ENCODE measurements at regions not wholly inside any gene's neighbourhood (a gene's known extent, or its start where the extent isn't known, plus 50 kb on each side); places are given as distances from the start of the nearest gene placed in this dataset.
"Not testable (repeated sequence)": the region's sequence is repeated elsewhere in the genome, so short reads cannot be mapped to it uniquely, and the experiment has no call there.

DNA sequence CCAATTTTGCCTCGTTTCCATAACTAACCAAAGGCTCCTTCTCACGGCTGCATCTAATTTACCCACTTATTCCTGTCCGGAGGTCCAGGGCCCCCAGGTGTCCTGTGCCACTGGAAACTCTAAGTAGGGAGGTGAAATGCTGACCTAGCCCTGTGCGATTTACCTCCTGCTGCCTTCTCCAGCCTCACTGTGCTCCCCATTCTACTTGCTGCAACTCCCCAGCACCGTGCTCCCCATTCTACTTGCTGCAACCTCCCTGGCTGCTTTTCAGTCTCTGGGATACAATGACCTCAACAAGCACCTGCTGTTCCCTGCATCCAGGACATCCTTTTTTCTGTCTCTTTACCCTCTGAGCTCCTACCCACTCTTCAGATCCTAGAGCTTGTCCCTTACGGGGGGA is 254.7 kb upstream of the PROK2 start:
- no peak overlapping the region for H3K27ac Mint-ChIP-seq
- H3K4me1 Mint-ChIP-seq: peaks cover 3% of the 10 kb centered on the region
- H3K9me3 Mint-ChIP-seq: peaks cover 4% of the 10 kb centered on the region
- ChIA-PET CTCF (no interaction called here), POLR2A (no interaction called here)
- H3K27me3 Mint-ChIP-seq: peaks cover 7% of the 10 kb centered on the region
- DNase-seq: no peak
- no peak overlapping the region for H3K4me3 Mint-ChIP-seq
- H3K36me3 Mint-ChIP-seq (ENCODE audit: low read depth): peaks cover 8% of the 10 kb centered on the region

DNA sequence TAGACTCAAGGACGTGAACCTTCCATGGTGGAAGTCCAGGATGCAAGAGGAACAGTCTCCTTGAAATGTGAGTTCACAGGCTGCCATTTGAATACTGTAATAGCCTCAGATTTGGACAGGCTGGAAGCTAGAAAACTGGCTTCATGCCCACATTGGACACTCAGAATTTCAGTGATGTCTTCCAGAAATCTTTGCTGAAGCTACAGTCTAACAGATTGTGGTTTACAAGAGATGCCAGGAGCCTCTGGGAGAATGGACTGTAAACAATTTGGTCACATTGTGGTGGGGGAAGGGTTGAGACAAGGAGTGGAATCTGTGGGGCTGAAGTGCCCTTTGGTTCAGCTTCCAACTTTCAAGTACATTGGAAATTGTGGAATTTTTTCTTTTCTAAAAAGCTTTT is 252.0 kb upstream of the PROK2 start:
- peaks cover 7% of the 10 kb centered on the region for H3K27me3 Mint-ChIP-seq
- DNase-seq: no peak
- H3K4me3 Mint-ChIP-seq: no peak overlapping the region
- peaks cover 8% of the 10 kb centered on the region for H3K36me3 Mint-ChIP-seq (ENCODE audit: low read depth)
- POLR2A ChIA-PET: no interaction called here
- H3K27ac Mint-ChIP-seq: no peak overlapping the region
- H3K9me3 Mint-ChIP-seq: peaks cover 4% of the 10 kb centered on the region
- CTCF ChIA-PET: no interaction called here
- H3K4me1 Mint-ChIP-seq: peaks cover 5% of the 10 kb centered on the region

DNA sequence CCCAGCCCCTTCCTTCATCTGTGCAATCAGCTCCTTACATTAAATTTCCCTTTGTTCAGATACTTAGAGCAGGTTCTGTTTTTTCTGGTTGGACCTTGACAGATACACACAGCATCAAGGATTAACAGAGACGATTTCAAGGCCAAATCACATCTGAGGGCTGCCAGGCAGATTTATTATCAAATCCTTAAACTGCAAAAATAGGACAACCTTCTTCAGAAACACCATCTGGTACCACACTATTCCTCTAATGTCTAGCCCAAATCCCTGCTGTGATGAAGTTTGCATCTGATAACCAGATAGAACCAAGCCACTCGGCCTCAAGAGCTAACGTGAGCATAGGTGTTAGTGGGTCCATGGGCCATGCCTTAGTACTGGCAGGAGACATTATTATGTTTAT is 250.7 kb upstream of the PROK2 start:
- Mint-ChIP-seq H3K4me3 (no peak overlapping the region), H3K4me1 (peaks cover 10% of the 10 kb centered on the region), H3K9me3 (peaks cover 4% of the 10 kb centered on the region), H3K36me3 (ENCODE audit: low read depth) (peaks cover 8% of the 10 kb centered on the region), H3K27me3 (peaks cover 7% of the 10 kb centered on the region), H3K27ac (no peak overlapping the region)
- no peak for DNase-seq
- ChIA-PET CTCF (interaction anchor here (0.5 kb wide), 1 partner anchor 268 kb away, joined by 3 read pairs; no protein-coding TSS in a partner anchor), POLR2A (no interaction called here)

DNA sequence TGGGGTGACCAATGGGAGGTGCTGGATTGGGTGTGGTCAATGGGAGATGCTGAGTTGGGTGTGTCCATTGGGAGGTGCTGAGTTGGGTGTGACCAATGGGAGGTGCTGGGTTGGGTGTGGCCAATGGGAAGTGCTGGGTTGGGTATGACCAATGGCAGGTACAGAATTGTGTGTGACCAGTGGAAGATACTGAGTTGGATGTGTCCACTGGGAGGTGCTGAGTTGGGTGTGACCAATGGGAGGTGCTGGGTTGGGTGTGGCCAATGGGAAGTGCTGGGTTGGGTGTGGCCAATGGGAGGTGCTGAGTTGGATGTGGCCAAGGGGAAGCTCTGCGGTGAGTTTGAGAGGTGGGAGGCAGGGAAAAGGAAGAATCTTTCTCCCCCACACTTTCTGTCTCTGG is 250.0 kb upstream of the PROK2 start:
- peaks cover 7% of the 10 kb centered on the region for H3K27me3 Mint-ChIP-seq
- peaks cover 8% of the 10 kb centered on the region for H3K36me3 Mint-ChIP-seq (ENCODE audit: low read depth)

DNA sequence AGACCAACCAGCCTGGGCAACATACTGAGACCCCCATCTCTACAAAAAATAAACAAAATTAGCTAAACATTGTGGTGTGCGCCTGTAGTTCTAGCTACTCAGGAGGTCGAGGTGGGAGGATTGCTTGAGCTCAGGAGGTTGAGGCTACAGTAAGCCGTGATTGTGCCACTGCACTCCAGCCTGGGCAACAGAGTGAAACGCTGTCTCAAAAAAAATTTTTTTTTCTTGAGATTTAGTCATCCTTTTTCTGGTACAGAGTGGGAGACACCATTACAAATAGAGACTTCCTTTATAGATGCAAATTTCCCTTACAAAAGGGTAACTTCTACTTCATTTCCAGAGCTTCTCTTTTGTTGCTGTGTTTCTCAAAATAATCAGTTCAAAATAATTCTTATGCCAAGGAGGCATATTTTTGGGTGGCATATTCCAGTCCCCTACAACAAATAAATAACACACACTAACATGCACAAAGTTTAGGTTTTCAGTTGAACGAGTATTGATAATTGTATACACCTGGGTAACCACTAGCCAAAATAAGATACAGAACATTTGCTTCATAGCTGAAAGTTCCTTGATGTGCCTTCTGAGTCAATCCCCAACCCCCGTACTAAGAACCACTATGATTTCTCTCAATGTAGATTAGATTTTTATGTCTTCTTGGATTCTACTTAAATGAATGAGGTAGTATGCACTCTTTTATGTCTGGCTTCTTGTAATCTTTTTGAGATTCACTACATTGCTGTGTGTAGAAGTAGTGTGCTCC is 248.9 kb upstream of the PROK2 start:
- no peak for DNase-seq
- POLR2A ChIA-PET: no interaction called here
- H3K36me3 Mint-ChIP-seq (ENCODE audit: low read depth): peaks cover 8% of the 10 kb centered on the region
- peaks cover 10% of the 10 kb centered on the region for H3K4me1 Mint-ChIP-seq
- no peak overlapping the region for H3K4me3 Mint-ChIP-seq
- CTCF ChIA-PET: no interaction called here
- H3K27me3 Mint-ChIP-seq: peaks cover 7% of the 10 kb centered on the region
- H3K27ac Mint-ChIP-seq: no peak overlapping the region
- H3K9me3 Mint-ChIP-seq: peaks cover 4% of the 10 kb centered on the region

More for the DNA sequence above, 250.0 kb upstream of the PROK2 start:
- Mint-ChIP-seq H3K4me3 (no peak overlapping the region), H3K4me1 (peaks cover 10% of the 10 kb centered on the region), H3K27ac (no peak overlapping the region), H3K9me3 (peaks cover 4% of the 10 kb centered on the region)
- CTCF ChIA-PET: no interaction called here
- DNase-seq: no peak
- POLR2A ChIA-PET: no interaction called here

DNA sequence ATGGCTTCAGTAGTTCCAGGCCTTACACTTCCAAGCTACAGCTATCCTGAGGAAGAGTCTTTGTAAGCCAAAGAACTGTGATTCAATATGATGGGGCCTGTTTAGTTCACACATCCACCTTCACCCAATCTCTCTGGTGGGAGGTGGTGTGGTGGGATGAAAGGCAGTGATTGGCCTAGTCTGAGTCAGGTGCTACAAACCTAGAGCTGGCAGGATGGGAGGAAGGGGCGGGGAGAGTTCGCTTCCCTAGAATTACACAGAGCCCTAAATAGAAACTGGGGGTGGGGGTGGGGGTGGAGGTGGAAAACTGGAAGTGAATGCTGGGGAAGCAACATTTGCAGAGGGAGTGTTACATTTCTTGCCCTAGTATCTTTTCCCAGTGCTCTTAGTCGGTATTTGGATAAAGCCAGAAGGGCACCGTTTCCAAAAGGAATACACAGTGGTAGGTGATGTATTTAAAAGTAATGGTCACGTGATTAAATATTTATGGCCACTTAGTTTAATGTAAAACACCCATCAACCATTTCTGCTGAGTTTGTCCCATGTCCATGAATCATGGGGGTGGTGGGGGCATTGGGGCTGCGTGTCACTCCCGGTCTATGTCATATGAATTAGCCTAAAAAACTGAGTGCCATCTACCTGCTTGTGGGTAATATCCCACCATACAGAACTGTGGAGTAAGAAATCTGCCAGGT is 247.6 kb upstream of the PROK2 start:
- Mint-ChIP-seq H3K9me3 (peaks cover 3% of the 10 kb centered on the region), H3K36me3 (ENCODE audit: low read depth) (peaks cover 8% of the 10 kb centered on the region), H3K27ac (no peak overlapping the region), H3K27me3 (peaks cover 2% of the 10 kb centered on the region), H3K4me1 (peaks cover 10% of the 10 kb centered on the region), H3K4me3 (no peak overlapping the region)
- CTCF ChIA-PET: no interaction called here
- DNase-seq: no peak
- POLR2A ChIA-PET: no interaction called here

DNA sequence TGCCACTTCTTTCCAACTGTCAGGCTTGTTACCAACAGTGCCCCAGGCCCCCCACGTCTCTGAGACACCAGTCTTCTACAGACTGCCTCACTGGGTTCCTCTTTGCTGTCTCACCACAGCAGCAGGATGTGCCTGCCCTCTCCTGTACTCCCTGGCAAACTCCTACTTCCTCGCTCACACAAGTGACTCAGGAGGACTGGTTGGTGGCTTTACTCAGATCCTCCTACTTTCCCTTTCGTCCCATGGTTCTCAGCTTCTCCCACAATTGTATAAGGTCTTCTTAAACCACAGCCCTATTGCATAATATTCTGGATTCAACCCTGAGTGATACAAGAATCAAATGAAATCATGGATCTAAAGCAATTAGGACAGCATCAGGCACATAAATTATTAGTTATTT is 246.6 kb upstream of the PROK2 start:
- Mint-ChIP-seq H3K36me3 (ENCODE audit: low read depth) (peaks cover 8% of the 10 kb centered on the region), H3K27me3 (no peaks in the 10 kb centered on the region), H3K4me1 (peaks cover 10% of the 10 kb centered on the region), H3K27ac (no peak overlapping the region), H3K4me3 (no peak overlapping the region), H3K9me3 (no peaks in the 10 kb centered on the region)
- CTCF ChIA-PET: no interaction called here
- POLR2A ChIA-PET: no interaction called here
- no peak for DNase-seq

DNA sequence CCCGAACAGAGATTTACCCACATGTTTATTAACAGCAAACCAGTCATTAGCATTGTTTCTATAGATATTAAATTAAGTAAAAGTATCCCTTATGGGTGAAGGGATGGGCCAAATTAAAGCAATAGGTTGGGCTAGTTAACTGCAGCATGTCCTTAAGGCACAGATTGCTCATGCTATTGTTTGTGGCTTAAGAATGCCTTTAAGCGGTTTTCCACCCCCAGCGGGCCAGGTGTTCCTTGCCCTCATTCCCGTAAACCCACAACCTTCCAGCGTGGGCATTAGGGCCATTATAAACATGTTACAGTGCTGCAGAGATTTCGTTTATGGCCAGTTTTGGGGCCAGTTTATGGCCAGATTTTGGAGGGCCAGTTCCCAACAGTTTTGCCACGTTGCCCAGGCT is 245.3 kb upstream of the PROK2 start:
- H3K27ac Mint-ChIP-seq; DNase-seq; H3K27me3 Mint-ChIP-seq; H3K9me3 Mint-ChIP-seq; H3K4me3 Mint-ChIP-seq; CTCF ChIA-PET; H3K36me3 Mint-ChIP-seq (ENCODE audit: low read depth); POLR2A ChIA-PET: not testable (repeated sequence)
- H3K4me1 Mint-ChIP-seq: peaks cover 10% of the 10 kb centered on the region

DNA sequence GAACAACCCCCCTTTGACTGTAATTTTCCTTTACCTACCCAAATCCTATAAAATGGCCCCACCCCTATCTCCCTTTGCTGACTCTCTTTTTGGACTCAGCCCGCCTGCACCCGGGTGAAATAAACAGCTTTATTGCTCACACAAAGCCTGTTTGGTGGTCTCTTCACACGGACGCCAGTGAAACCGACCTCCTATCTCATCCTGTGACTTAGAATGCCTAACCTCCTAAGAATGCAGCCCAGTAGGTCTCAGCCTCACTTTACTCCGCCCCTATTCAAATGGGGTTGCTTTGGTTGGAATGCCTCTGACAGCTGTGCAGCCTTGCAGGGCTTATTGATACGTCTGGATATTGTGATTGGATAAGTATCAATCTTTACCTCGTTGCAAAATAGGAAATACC is 243.8 kb upstream of the PROK2 start:
- H3K4me1 Mint-ChIP-seq; H3K36me3 Mint-ChIP-seq (ENCODE audit: low read depth); H3K4me3 Mint-ChIP-seq; CTCF ChIA-PET; H3K9me3 Mint-ChIP-seq; POLR2A ChIA-PET; DNase-seq; H3K27me3 Mint-ChIP-seq; H3K27ac Mint-ChIP-seq: not testable (repeated sequence)

DNA sequence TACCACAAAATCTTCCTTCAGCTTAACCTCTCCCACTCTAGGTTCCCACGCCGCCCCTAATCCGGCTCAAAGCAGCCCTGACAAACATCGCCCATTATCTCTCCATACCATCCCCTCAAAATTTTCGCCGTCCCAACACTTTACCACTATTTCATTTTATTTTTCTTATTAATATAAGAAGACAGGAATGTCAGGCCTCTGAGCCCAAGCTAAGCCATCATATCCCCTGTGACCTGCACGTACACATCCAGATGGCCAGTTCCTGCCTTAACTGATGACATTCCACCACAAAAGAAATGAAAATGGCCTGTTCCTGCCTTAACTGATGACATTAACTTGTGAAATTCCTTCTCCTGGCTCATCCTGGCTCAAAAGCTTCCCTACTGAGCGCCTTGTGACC is 243.4 kb upstream of the PROK2 start:
- H3K4me3 Mint-ChIP-seq; CTCF ChIA-PET; DNase-seq; H3K27me3 Mint-ChIP-seq; H3K36me3 Mint-ChIP-seq (ENCODE audit: low read depth); H3K9me3 Mint-ChIP-seq; H3K4me1 Mint-ChIP-seq; POLR2A ChIA-PET; H3K27ac Mint-ChIP-seq: not testable (repeated sequence)

DNA sequence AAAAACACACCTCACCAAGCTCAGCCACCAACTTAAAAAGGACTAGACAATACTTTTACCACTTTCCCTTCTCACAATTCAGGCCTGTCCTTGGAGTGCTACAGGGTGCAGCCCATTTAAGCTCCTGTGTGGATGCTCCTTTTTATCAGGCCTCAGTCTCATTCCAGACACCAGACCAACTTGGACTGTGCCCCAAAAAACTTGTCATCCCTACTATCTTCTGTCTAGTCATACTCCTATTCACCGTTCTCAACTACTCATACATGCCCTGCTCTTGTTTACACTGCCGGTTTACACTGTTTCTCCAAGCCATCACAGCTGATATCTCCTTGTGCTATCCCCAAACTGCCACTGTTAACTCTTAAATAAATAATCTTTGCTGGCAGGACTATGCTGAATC is 242.8 kb upstream of the PROK2 start:
- H3K9me3 Mint-ChIP-seq; H3K27ac Mint-ChIP-seq; H3K36me3 Mint-ChIP-seq (ENCODE audit: low read depth); DNase-seq; H3K27me3 Mint-ChIP-seq; H3K4me1 Mint-ChIP-seq; CTCF ChIA-PET; H3K4me3 Mint-ChIP-seq; POLR2A ChIA-PET: not testable (repeated sequence)

DNA sequence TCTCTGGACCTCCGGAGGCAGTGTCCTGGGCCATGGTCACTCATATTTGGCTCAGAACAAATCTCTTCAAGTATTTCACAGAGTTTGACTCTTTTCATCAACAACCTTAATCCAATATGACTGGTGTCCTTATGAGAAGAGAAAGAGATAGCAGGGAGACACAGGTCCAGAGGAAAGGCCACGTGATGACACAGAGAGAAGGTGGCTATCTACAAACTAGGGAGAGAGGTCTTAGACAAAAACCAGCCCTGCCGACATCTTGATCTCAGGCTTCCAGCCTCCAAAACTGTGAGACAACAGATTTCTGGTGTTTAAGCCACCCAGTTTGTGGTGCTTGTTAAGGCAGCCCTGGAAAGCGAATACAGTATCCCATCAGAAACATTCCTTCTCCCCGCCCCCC is 237.1 kb upstream of the PROK2 start:
- POLR2A ChIA-PET: no interaction called here
- H3K27me3 Mint-ChIP-seq: no peaks in the 10 kb centered on the region
- H3K4me3 Mint-ChIP-seq: no peak overlapping the region
- H3K4me1 Mint-ChIP-seq: peaks cover 6% of the 10 kb centered on the region
- H3K27ac Mint-ChIP-seq: no peak overlapping the region
- H3K36me3 Mint-ChIP-seq (ENCODE audit: low read depth): no peaks in the 10 kb centered on the region
- no peak for DNase-seq
- no peaks in the 10 kb centered on the region for H3K9me3 Mint-ChIP-seq
- CTCF ChIA-PET: no interaction called here

DNA sequence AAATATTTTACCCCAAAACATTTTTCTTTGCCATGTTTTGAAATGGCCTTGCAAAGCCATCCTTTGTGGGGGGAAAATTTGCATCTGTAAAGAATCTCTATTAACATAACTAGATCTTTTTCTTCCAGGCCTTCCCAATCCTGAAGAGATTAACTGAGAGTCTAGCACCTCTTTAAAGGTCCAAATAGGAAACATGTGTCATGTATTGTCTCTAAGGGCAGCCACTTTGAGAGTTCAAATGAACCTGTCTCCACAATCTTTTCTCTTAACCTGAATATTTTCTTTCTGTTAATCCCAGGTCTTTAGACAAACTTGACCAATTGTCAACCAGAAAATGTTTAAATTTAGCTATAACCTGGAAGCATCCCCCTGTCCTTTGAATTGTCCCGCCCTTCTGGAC is 236.6 kb upstream of the PROK2 start:
- no peak overlapping the region for H3K4me3 Mint-ChIP-seq
- H3K27me3 Mint-ChIP-seq: no peaks in the 10 kb centered on the region
- no peaks in the 10 kb centered on the region for H3K36me3 Mint-ChIP-seq (ENCODE audit: low read depth)
- no peaks in the 10 kb centered on the region for H3K9me3 Mint-ChIP-seq
- ChIA-PET POLR2A (no interaction called here), CTCF (no interaction called here)
- DNase-seq: no peak
- peaks cover 6% of the 10 kb centered on the region for H3K4me1 Mint-ChIP-seq
- H3K27ac Mint-ChIP-seq: no peak overlapping the region

DNA sequence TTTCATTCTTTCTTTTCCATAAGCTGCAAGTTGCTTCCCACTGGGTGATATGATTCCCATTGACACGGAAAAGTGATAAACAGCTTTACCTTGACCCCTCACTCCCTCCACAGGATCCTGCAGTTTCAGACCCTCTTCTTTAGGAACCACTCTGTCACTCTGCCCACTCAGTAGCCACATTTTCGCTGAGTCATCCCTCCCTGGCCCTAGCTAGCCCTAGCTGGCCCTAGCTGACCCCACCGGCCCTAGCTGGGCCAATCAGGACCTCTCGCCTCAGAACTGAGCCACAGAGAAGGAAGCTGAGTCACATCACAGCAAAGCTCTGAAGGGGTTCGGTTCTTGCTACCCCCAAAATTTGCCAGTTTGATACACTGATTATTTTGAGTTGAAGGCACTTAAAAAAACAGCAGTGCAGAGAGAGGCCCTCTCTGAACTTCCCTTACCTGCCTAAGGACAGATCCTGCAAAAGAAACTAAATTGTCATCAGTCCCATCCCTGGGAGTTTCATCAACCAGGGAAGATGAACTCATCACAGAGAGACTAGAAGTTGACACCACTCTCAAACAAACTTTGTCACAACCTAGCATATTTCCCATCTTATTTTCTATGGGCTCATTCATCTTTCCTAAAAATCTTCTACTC is 233.5 kb upstream of the PROK2 start:
- Mint-ChIP-seq H3K27me3 (no peaks in the 10 kb centered on the region), H3K4me3 (no peak overlapping the region), H3K36me3 (ENCODE audit: low read depth) (no peaks in the 10 kb centered on the region), H3K27ac (no peak overlapping the region), H3K4me1 (peaks cover 15% of the 10 kb centered on the region), H3K9me3 (no peaks in the 10 kb centered on the region)
- POLR2A ChIA-PET: no interaction called here
- DNase-seq: no peak
- CTCF ChIA-PET: no interaction called here
